Erythroblast (primary cell): ENCODE measurements at regions not wholly inside any gene's neighbourhood (a gene's known extent, or its start where the extent isn't known, plus 50 kb on each side); places are given as distances from the start of the nearest gene placed in this dataset.

Experiments used
- GATA1 ChIP-seq: IDR thresholded peaks from 2 replicates; pipeline ENCODE4 v1.6.1; 2011; ENCODE audit warnings: low read depth, mild to moderate bottlenecking, control low read depth, low read length, moderate library complexity
- POLR2A ChIP-seq: IDR thresholded peaks from 2 replicates; pipeline ENCODE4 v1.6.1; 2011; ENCODE audit warnings: mild to moderate bottlenecking, low read length

- TF ChIP-seq POLR2A (no peak), GATA1 (no peak)
Observed at GRCh38 chr10:120995768-120996167, 144.6 kb downstream of the WDR11 start.
